ENCODE measurements at regions not wholly inside any gene's neighbourhood (a gene's known extent, or its start where the extent isn't known, plus 50 kb on each side); places are given as distances from the start of the nearest gene placed in this dataset.

- DNase-seq (ENCODE audit: insufficient read length) = no peak
- FAIRE-seq = no peak
- no peak for TF ChIP-seq TAF1 (IDR thresholded peaks at IDR 0.05; ENCODE audit: borderline replicate concordance, low read depth, low read length)
Measured at GRCh38 chr14:101191101-101191720, 287.7 kb upstream of the RTL1 start.

GRCh38 chr14:101191721-101192660 lies 288.5 kb upstream of the RTL1 start:
- DNase-seq (ENCODE audit: insufficient read length) = no peak
- TF ChIP-seq TAF1 (IDR thresholded peaks at IDR 0.05; ENCODE audit: borderline replicate concordance, low read depth, low read length) = no peak
- no peak for TF ChIP-seq POLR2A (IDR thresholded peaks at IDR 0.05; ENCODE audit: low read depth, low read length)
- TF ChIP-seq POLR2AphosphoS5 (IDR thresholded peaks at IDR 0.05; ENCODE audit: low read depth, low read length) = no peak
- no peak for FAIRE-seq

- FAIRE-seq = no peak
- no peak for DNase-seq (ENCODE audit: insufficient read length)
- no peak for TF ChIP-seq POLR2AphosphoS5 (IDR thresholded peaks at IDR 0.05; ENCODE audit: low read depth, low read length)
- no peak for TF ChIP-seq POLR2A (IDR thresholded peaks at IDR 0.05; ENCODE audit: low read depth, low read length)
- TF ChIP-seq TAF1 (IDR thresholded peaks at IDR 0.05; ENCODE audit: borderline replicate concordance, low read depth, low read length) = no peak
Measured at GRCh38 chr14:101192661-101193000, 289.1 kb upstream of the RTL1 start.

- TF ChIP-seq POLR2A (IDR thresholded peaks at IDR 0.05; ENCODE audit: low read depth, low read length) (no peak), POLR2AphosphoS5 (IDR thresholded peaks at IDR 0.05; ENCODE audit: low read depth, low read length) (no peak), TAF1 (IDR thresholded peaks at IDR 0.05; ENCODE audit: borderline replicate concordance, low read depth, low read length) (no peak)
- no peak for FAIRE-seq
- DNase-seq (ENCODE audit: insufficient read length) = no peak
Measured at GRCh38 chr14:101193106-101193844, 289.8 kb upstream of the RTL1 start.

- FAIRE-seq = no peak
- TF ChIP-seq POLR2AphosphoS5 (IDR thresholded peaks at IDR 0.05; ENCODE audit: low read depth, low read length) (no peak), POLR2A (IDR thresholded peaks at IDR 0.05; ENCODE audit: low read depth, low read length) (no peak), TAF1 (IDR thresholded peaks at IDR 0.05; ENCODE audit: borderline replicate concordance, low read depth, low read length) (no peak)
- no peak for DNase-seq (ENCODE audit: insufficient read length)
Measured at GRCh38 chr14:101193845-101194372, 290.4 kb upstream of the RTL1 start.

GRCh38 chr14:101194373-101195308 lies 291.1 kb upstream of the RTL1 start:
- FAIRE-seq (no peak), DNase-seq (ENCODE audit: insufficient read length) (no peak)
- TF ChIP-seq TAF1 (IDR thresholded peaks at IDR 0.05; ENCODE audit: borderline replicate concordance, low read depth, low read length) (no peak), POLR2AphosphoS5 (IDR thresholded peaks at IDR 0.05; ENCODE audit: low read depth, low read length) (no peak), POLR2A (IDR thresholded peaks at IDR 0.05; ENCODE audit: low read depth, low read length) (no peak)

GRCh38 chr14:101195309-101195901 lies 291.9 kb upstream of the RTL1 start:
- TF ChIP-seq POLR2AphosphoS5 (IDR thresholded peaks at IDR 0.05; ENCODE audit: low read depth, low read length) = no peak
- DNase-seq (ENCODE audit: insufficient read length) = no peak
- no peak for FAIRE-seq

GRCh38 chr14:101196051-101196712 lies 292.7 kb upstream of the RTL1 start:
- no peak for DNase-seq (ENCODE audit: insufficient read length)
- FAIRE-seq = no peak

GRCh38 chr14:101196795-101197590 lies 293.5 kb upstream of the RTL1 start:
- TF ChIP-seq POLR2AphosphoS5 (IDR thresholded peaks at IDR 0.05; ENCODE audit: low read depth, low read length) (no peak), POLR2A (IDR thresholded peaks at IDR 0.05; ENCODE audit: low read depth, low read length) (no peak), TAF1 (IDR thresholded peaks at IDR 0.05; ENCODE audit: borderline replicate concordance, low read depth, low read length) (no peak)
- FAIRE-seq (no peak), DNase-seq (ENCODE audit: insufficient read length) (no peak)

More at GRCh38 chr14:101196051-101196712, 292.7 kb upstream of the RTL1 start:
- TF ChIP-seq POLR2A (IDR thresholded peaks at IDR 0.05; ENCODE audit: low read depth, low read length) = no peak
- TF ChIP-seq TAF1 (IDR thresholded peaks at IDR 0.05; ENCODE audit: borderline replicate concordance, low read depth, low read length) = no peak
- no peak for TF ChIP-seq POLR2AphosphoS5 (IDR thresholded peaks at IDR 0.05; ENCODE audit: low read depth, low read length)

Data from GM12892 (cell line).